T follicular helper cell (primary cell): ENCODE measurements at regions not wholly inside any gene's neighbourhood (a gene's known extent, or its start where the extent isn't known, plus 50 kb on each side); places are given as distances from the start of the nearest gene placed in this dataset.

Source experiments
- DNase-seq: peaks from one replicate; pipeline ENCODE4 v3.0.0-alpha.2; 2020; ENCODE audit warnings: low read depth

GRCh38 chr3:29050155-29050554, 230.7 kb upstream of the RBMS3 start:
- no peak for DNase-seq

GRCh38 chr3:29057326-29057725, 223.5 kb upstream of the RBMS3 start:
- DNase-seq, result no peak

- no peak for DNase-seq
Measured at GRCh38 chr3:29064085-29064484, 216.8 kb upstream of the RBMS3 start.

- no peak for DNase-seq
Measured at GRCh38 chr3:29065211-29065785, 215.6 kb upstream of the RBMS3 start.

- DNase-seq, result no peak
Measured at GRCh38 chr3:29067007-29067406, 213.9 kb upstream of the RBMS3 start.

GRCh38 chr3:29070959-29071634, 209.8 kb upstream of the RBMS3 start:
- DNase-seq, result no peak

- no peak for DNase-seq
Measured at GRCh38 chr3:29072611-29073010, 208.3 kb upstream of the RBMS3 start.

- no peak for DNase-seq
Measured at GRCh38 chr3:29077356-29077755, 203.5 kb upstream of the RBMS3 start.

- no peak for DNase-seq
Measured at GRCh38 chr3:29079358-29079757, 201.5 kb upstream of the RBMS3 start.

GRCh38 chr3:29080967-29081366, 199.9 kb upstream of the RBMS3 start:
- DNase-seq, result no peak

- DNase-seq, result no peak
Measured at GRCh38 chr3:29083081-29083480, 197.8 kb upstream of the RBMS3 start.

- DNase-seq, result no peak
Measured at GRCh38 chr3:29083676-29084075, 197.2 kb upstream of the RBMS3 start.

- DNase-seq, result no peak
Measured at GRCh38 chr3:29088579-29088978, 192.3 kb upstream of the RBMS3 start.

- no peak for DNase-seq
Measured at GRCh38 chr3:29090912-29091597, 189.8 kb upstream of the RBMS3 start.

GRCh38 chr3:29091599-29092189, 189.2 kb upstream of the RBMS3 start:
- DNase-seq, result no peak

- DNase-seq, result no peak
Measured at GRCh38 chr3:29092348-29092747, 188.5 kb upstream of the RBMS3 start.

GRCh38 chr3:29099296-29099695, 181.6 kb upstream of the RBMS3 start:
- DNase-seq, result no peak

GRCh38 chr3:29099775-29100174, 181.1 kb upstream of the RBMS3 start:
- DNase-seq, result no peak

- no peak for DNase-seq
Measured at GRCh38 chr3:29100292-29100691, 180.6 kb upstream of the RBMS3 start.

- no peak for DNase-seq
Measured at GRCh38 chr3:29128001-29128400, 152.9 kb upstream of the RBMS3 start.

- DNase-seq, result no peak
Measured at GRCh38 chr3:29137601-29138000, 143.3 kb upstream of the RBMS3 start.

- no peak for DNase-seq
Measured at GRCh38 chr3:29138171-29138570, 142.7 kb upstream of the RBMS3 start.

- DNase-seq, result no peak
Measured at GRCh38 chr3:29140666-29141065, 140.2 kb upstream of the RBMS3 start.
